CD4-positive, alpha-beta T cell treated with Interleukin-1 beta for 1 hour (primary cell): ENCODE measurements at regions not wholly inside any gene's neighbourhood (a gene's known extent, or its start where the extent isn't known, plus 50 kb on each side); places are given as distances from the start of the nearest gene placed in this dataset.

Experiments used
- DNase-seq, 2 donors: peaks; one replicate each; pipeline ENCODE4 v3.0.0-alpha.2; 2020 to 2022

GRCh38 chr13:67299751-67300150 lies 69.6 kb upstream of the PCDH9 start:
- DNase-seq: no peak

- no peak for DNase-seq
Observed at GRCh38 chr13:67299072-67299635, 69.0 kb upstream of the PCDH9 start.

GRCh38 chr13:67298297-67298696 lies 68.2 kb upstream of the PCDH9 start:
- DNase-seq: no peak

- no peak for DNase-seq
Observed at GRCh38 chr13:67296511-67296910, 66.4 kb upstream of the PCDH9 start.

- no peak for DNase-seq
Observed at GRCh38 chr13:67292886-67293285, 62.8 kb upstream of the PCDH9 start.

- no peak for DNase-seq
Observed at GRCh38 chr13:67285611-67286010, 55.5 kb upstream of the PCDH9 start.

GRCh38 chr13:67283637-67284036 lies 53.5 kb upstream of the PCDH9 start:
- no peak for DNase-seq

GRCh38 chr13:67281466-67281865 lies 51.3 kb upstream of the PCDH9 start:
- DNase-seq: no peak
